SK-N-SH (cell line): ENCODE measurements at regions not wholly inside any gene's neighbourhood (a gene's known extent, or its start where the extent isn't known, plus 50 kb on each side); places are given as distances from the start of the nearest gene placed in this dataset.

Experiments
- CTCF ChIA-PET: fragments of 300-600, 350-600 bp; formaldehyde crosslinking; extraction: SDS; loops from one replicate; lab custom pipeline; 2021; lab: Yijun Ruan, JAX
- POLR2A ChIA-PET: fragments of 350-600 bp; sonication (Branson Sonifier 250); formaldehyde crosslinking; extraction: SDS; loops from one replicate; lab custom pipeline; 2020; ENCODE audit warnings: antibody characterized with exemption, inconsistent platforms; lab: Yijun Ruan, JAX
- DNase-seq: peaks from one replicate; pipeline ENCODE4 v3.0.0; 2012
- H2AFZ ChIP-seq: fragments of 200-600 bp; sonication (generic); 2 replicates; pipeline ENCODE4 v1.8.1; 2016; ENCODE audit warnings: antibody characterized with exemption, mild to moderate bottlenecking, low read depth
- H3F3A ChIP-seq: fragments of 200-600 bp; sonication (generic); replicated peaks from 2 replicates; pipeline ENCODE3; 2016; ENCODE audit warnings: antibody characterized with exemption, mild to moderate bottlenecking; ENCODE audit not compliant: insufficient read depth
- H3K27ac ChIP-seq, 2 experiments: fragments of 200-500 bp in 1 of 2; fragments of 200-600 bp in 1 of 2; sonication (Bioruptor generic) in 1 of 2; sonication (generic), shearing (Covaris generic) in 1 of 2; 2 replicates each; pipeline versions ENCODE4 v1.5.1 to v1.6.1; 2014 to 2016; ENCODE audit warnings: low read depth in 2 of 2, inconsistent platforms in 1 of 2, low read length in 1 of 2, mild to moderate bottlenecking in 1 of 2, mixed read lengths in 1 of 2
- H3K27me3 ChIP-seq: fragments of 200-600 bp; sonication (generic), shearing (Covaris generic); 2 replicates; pipeline ENCODE4 v1.6.1; 2016; ENCODE audit warnings: mixed run types; ENCODE audit not compliant: insufficient read depth
- H3K36me3 ChIP-seq, 2 experiments: fragments of 200-500 bp in 1 of 2; fragments of 200-600 bp in 1 of 2; sonication (Bioruptor generic) in 1 of 2; sonication (generic) in 1 of 2; replicated peaks in 1 of 2; 2 replicates each; pipeline versions ENCODE3 to v1.5.1; 2014 to 2016; ENCODE audit warnings: low read length in 1 of 2, mild to moderate bottlenecking in 1 of 2; ENCODE audit not compliant: insufficient read depth in 2 of 2, control insufficient read depth in 1 of 2
- H3K4me1 ChIP-seq, 2 experiments: fragments of 200-500 bp in 1 of 2; fragments of 200-600 bp in 1 of 2; sonication (Bioruptor generic) in 1 of 2; sonication (generic), shearing (Covaris generic) in 1 of 2; 2 replicates each; pipeline versions ENCODE4 v1.5.1 to v1.6.1; 2014 to 2016; ENCODE audit warnings: low read depth in 1 of 2, low read length in 1 of 2, mixed run types in 1 of 2; ENCODE audit not compliant: insufficient read depth in 2 of 2, control insufficient read depth in 1 of 2
- H3K4me2 ChIP-seq: fragments of 200-600 bp; sonication (generic), shearing (Covaris generic); 2 replicates; pipeline ENCODE4 v1.6.1; 2017; ENCODE audit warnings: mixed run types
- H3K4me3 ChIP-seq, 2 experiments: fragments of 200-500 bp in 1 of 2; fragments of 200-600 bp in 1 of 2; sonication (Bioruptor generic) in 1 of 2; sonication (generic), shearing (Covaris generic) in 1 of 2; 2 replicates each; pipeline versions ENCODE4 v1.5.1 to v1.8.1; 2014 to 2016; ENCODE audit warnings: low read depth in 2 of 2, inconsistent platforms in 1 of 2, low read length in 1 of 2, mild to moderate bottlenecking in 1 of 2, mixed read lengths in 1 of 2, moderate library complexity in 1 of 2
- H3K79me2 ChIP-seq: fragments of 200-600 bp; sonication (generic); 2 replicates; pipeline ENCODE4 v1.8.1; 2017; ENCODE audit warnings: mild to moderate bottlenecking; ENCODE audit not compliant: insufficient read depth
- H3K9ac ChIP-seq: fragments of 200-600 bp; sonication (generic); 2 replicates; pipeline ENCODE4 v1.6.1; 2017; ENCODE audit warnings: mixed run types
- H3K9me2 ChIP-seq: fragments of 200-600 bp; sonication (generic); 2 replicates; pipeline ENCODE4 v1.6.1; 2017; ENCODE audit warnings: mixed run types
- H3K9me3 ChIP-seq: fragments of 200-600 bp; sonication (generic); 2 replicates; pipeline ENCODE4 v1.6.1; 2017; ENCODE audit warnings: mixed run types, mild to moderate bottlenecking, moderate library complexity
- H4K20me1 ChIP-seq: fragments of 200-600 bp; sonication (generic); 2 replicates; pipeline ENCODE4 v1.6.1; 2017; ENCODE audit warnings: mild to moderate bottlenecking, mixed run types; ENCODE audit not compliant: insufficient read depth
- ELF1 ChIP-seq: IDR thresholded peaks from 2 replicates; pipeline ENCODE4 v1.4.0; 2012
- FOSL2 ChIP-seq: IDR thresholded peaks from 2 replicates; pipeline ENCODE4 v1.4.0; 2012; ENCODE audit warnings: low read depth, mild to moderate bottlenecking, moderate library complexity, borderline replicate concordance
- FOXJ3 ChIP-seq: sonication (generic); formaldehyde crosslinking; IDR thresholded peaks from 2 replicates; pipeline ENCODE4 v1.5.1; 2020; ENCODE audit warnings: mild to moderate bottlenecking, missing genetic modification reagents
- GABPA ChIP-seq: IDR thresholded peaks from 2 replicates; pipeline ENCODE4 v1.4.0; 2012; ENCODE audit warnings: low read depth, mild to moderate bottlenecking
- GATA2 ChIP-seq: sonication (generic); formaldehyde crosslinking; IDR thresholded peaks from 2 replicates; pipeline ENCODE4 v1.5.0; 2020; ENCODE audit warnings: mild to moderate bottlenecking, missing genetic modification reagents
- JUND ChIP-seq: IDR thresholded peaks from 2 replicates; pipeline ENCODE4 v1.4.0; 2012
- MEF2A ChIP-seq: IDR thresholded peaks from 2 replicates; pipeline ENCODE4 v1.4.0; 2012; ENCODE audit warnings: low read depth, borderline replicate concordance
- MXI1 ChIP-seq: IDR thresholded peaks from 2 replicates; pipeline ENCODE4 v1.6.1; 2012; ENCODE audit warnings: mild to moderate bottlenecking, low read depth, low read length, improper control_type of control experiment
- NRF1 ChIP-seq: IDR thresholded peaks from 2 replicates; pipeline ENCODE4 v1.6.1; 2012; ENCODE audit warnings: low read depth, mild to moderate bottlenecking, low read length
- PBX3 ChIP-seq: IDR thresholded peaks from 2 replicates; pipeline ENCODE4; 2012
- RAD21 ChIP-seq: IDR thresholded peaks from 2 replicates; pipeline ENCODE4 v1.6.1; 2012; ENCODE audit warnings: mild to moderate bottlenecking, low read length
- SMC3 ChIP-seq: IDR thresholded peaks from 2 replicates; pipeline ENCODE4 v1.6.1; 2012; ENCODE audit warnings: low read depth, low read length, improper control_type of control experiment
- TCF12 ChIP-seq: IDR thresholded peaks from 2 replicates; pipeline ENCODE4 v1.4.0; 2012
- USF1 ChIP-seq: IDR thresholded peaks from 2 replicates; pipeline ENCODE4 v1.4.0; 2012; ENCODE audit warnings: low read depth, borderline replicate concordance
- YY1 ChIP-seq: IDR thresholded peaks from 2 replicates; pipeline ENCODE4 v1.4.0; 2012; ENCODE audit warnings: low read depth, mild to moderate bottlenecking
- WGBS: methylation state at CpG from one replicate; pipeline ENCODE4 v1.1.6; 2017; ENCODE audit warnings: low lambda C conversion rate; 5-methylcytosine and 5-hydroxymethylcytosine counted together
- TF ChIP-seq, protein P1 (sequence below): IDR thresholded peaks from 2 replicates; pipeline ENCODE4 v1.6.1; 2012; ENCODE audit warnings: mild to moderate bottlenecking, low read depth, low read length, moderate library complexity

DNA sequence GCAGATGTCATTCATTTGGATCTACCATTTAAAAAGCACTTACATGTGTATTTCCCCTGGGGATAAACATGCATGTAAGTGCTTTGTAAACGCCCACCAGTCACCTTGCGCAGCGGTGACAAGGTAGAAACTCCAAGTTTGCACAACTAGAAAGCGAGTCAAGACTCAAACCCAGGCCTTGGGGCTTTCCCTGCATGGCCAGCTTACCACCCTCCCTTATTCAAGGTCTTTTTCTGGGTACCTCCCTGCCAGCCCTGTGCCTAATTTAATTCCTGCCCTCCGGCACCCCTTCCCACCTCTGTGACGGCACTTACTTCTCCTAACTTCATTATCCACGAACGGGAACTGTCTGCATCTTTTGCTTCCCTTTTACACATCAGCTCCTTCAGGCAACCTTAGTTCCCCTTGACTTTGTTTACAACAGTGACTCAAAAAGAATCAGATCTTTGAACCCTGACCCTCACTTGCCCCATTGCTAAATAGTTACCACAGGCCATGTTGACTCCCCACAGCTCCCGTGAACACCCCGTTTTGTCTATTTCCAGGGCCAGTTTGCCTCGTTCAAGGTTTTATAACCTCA is 138.3 kb upstream of the ETS2 start:
- 72% methylated on average over 11 of the region's 11 CpGs for WGBS
- Histone ChIP-seq H3K4me3 (no peak overlapping the region), H2AFZ (no peak overlapping the region), H4K20me1 (no peaks in the 10 kb centered on the region), H3K4me1 (peaks cover 0 to 5% of the 10 kb centered on the region in 2 experiments; a peak in 1 of 4 replicates), H3K9ac (no peak overlapping the region), H3K4me2 (no peak overlapping the region), H3K36me3 (no peaks in the 10 kb centered on the region), H3K27me3 (peaks cover 32% of the 10 kb centered on the region), H3K9me3 (no peaks in the 10 kb centered on the region), H3F3A (no peaks in the 10 kb centered on the region), H3K79me2 (no peaks in the 10 kb centered on the region), H3K9me2 (no peaks in the 10 kb centered on the region), H3K27ac (no peak overlapping the region)
- TF ChIP-seq PBX3 = no peak
- no peak for TF ChIP-seq GATA2
- no peak for TF ChIP-seq NRF1
- no peak for TF ChIP-seq GABPA
- no peak for TF ChIP-seq FOXJ3 (CRISPR knock-in tag)
- no peak for TF ChIP-seq USF1
- TF ChIP-seq SMC3 = no peak
- no peak for TF ChIP-seq ELF1
- no peak for TF ChIP-seq RAD21
- TF ChIP-seq, protein P1, sequence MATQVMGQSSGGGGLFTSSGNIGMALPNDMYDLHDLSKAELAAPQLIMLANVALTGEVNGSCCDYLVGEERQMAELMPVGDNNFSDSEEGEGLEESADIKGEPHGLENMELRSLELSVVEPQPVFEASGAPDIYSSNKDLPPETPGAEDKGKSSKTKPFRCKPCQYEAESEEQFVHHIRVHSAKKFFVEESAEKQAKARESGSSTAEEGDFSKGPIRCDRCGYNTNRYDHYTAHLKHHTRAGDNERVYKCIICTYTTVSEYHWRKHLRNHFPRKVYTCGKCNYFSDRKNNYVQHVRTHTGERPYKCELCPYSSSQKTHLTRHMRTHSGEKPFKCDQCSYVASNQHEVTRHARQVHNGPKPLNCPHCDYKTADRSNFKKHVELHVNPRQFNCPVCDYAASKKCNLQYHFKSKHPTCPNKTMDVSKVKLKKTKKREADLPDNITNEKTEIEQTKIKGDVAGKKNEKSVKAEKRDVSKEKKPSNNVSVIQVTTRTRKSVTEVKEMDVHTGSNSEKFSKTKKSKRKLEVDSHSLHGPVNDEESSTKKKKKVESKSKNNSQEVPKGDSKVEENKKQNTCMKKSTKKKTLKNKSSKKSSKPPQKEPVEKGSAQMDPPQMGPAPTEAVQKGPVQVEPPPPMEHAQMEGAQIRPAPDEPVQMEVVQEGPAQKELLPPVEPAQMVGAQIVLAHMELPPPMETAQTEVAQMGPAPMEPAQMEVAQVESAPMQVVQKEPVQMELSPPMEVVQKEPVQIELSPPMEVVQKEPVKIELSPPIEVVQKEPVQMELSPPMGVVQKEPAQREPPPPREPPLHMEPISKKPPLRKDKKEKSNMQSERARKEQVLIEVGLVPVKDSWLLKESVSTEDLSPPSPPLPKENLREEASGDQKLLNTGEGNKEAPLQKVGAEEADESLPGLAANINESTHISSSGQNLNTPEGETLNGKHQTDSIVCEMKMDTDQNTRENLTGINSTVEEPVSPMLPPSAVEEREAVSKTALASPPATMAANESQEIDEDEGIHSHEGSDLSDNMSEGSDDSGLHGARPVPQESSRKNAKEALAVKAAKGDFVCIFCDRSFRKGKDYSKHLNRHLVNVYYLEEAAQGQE = no peak
- no peak for TF ChIP-seq JUND
- no peak for TF ChIP-seq MXI1
- TF ChIP-seq FOSL2 = no peak
- TF ChIP-seq YY1 = no peak
- TF ChIP-seq TCF12 = no peak
- TF ChIP-seq MEF2A = no peak
- CTCF ChIA-PET = interaction anchor here (0.9 to 4.8 kb wide), 3 partner anchors 162 to 470 kb away, joined by 3 to 35 read pairs (median 3); no protein-coding TSS in a partner anchor
- DNase-seq = no peak
- POLR2A ChIA-PET = no interaction called here
